K562 (cell line): ENCODE measurements at regions not wholly inside any gene's neighbourhood (a gene's known extent, or its start where the extent isn't known, plus 50 kb on each side); places are given as distances from the start of the nearest gene placed in this dataset.

Experiments
- ATAC-seq: fragments of 200-7000 bp; cut with Tn5 transposase; 3 replicates; pipeline ENCODE4 v1.9.1; 2020; ENCODE audit warnings: moderate library complexity
- BruUV-seq: library from RNA; stranded (reverse); fragments of 400-500 nt; replicated peaks from 2 replicates; lab custom pipeline; 2021; lab: Mats Ljungman, UMichigan
- CTCF ChIA-PET: fragments of 300-600 bp; formaldehyde crosslinking; extraction: SDS; loops from one replicate; lab custom pipeline; 2021; ENCODE audit warnings: low intra/inter-chr PET ratio; lab: Yijun Ruan, JAX
- POLR2A ChIA-PET: fragments of 300-600, 350-650 bp; sonication (Branson Sonifier 250); formaldehyde crosslinking; extraction: SDS; loops from one replicate; lab custom pipeline; 2021; ENCODE audit warnings: antibody characterized with exemption, inconsistent platforms; lab: Yijun Ruan, JAX
- DNase-seq, 4 experiments: peaks; one replicate each; pipeline versions ENCODE4 v3.0.0 to v3.0.0-alpha.2; 2011 to 2018; ENCODE audit warnings: low spot score in 3 of 4, mixed read lengths in 3 of 4; ENCODE audit errors: extremely low read depth in 1 of 4
- FAIRE-seq: peaks from 2 replicates; lab custom pipeline; 2011; peaks lifted over from hg19 to GRCh38; lab: Jason Lieb, UNC
- H2AFZ ChIP-seq: 2 replicates; pipeline ENCODE4 v1.6.0; 2011; ENCODE audit warnings: low read depth, low read length, control low read depth, inconsistent platforms
- H3K27ac ChIP-seq: fragments of 200-600 bp; 3 replicates; pipeline ENCODE4 v1.8.0; 2011; ENCODE audit warnings: low read depth, mild to moderate bottlenecking, control low read depth, inconsistent platforms, low read length, moderate library complexity, mixed read lengths; ENCODE audit errors: extremely low read depth
- H3K27me3 ChIP-seq, 2 experiments: fragments of 300-600 bp in 1 of 2; 2 replicates in 1 of 2; 3 replicates in 1 of 2; pipeline versions ENCODE4 v1.6.0 to v1.8.0; 2011; ENCODE audit warnings: inconsistent platforms in 2 of 2, low read length in 2 of 2, mild to moderate bottlenecking in 1 of 2, mixed read lengths in 1 of 2, moderate library complexity in 1 of 2; ENCODE audit not compliant: control insufficient read depth in 2 of 2, insufficient read depth in 2 of 2
- H3K36me3 ChIP-seq: fragments of 300-600 bp; 3 replicates; pipeline ENCODE4 v1.8.0; 2011; ENCODE audit warnings: mild to moderate bottlenecking, low read length, inconsistent platforms; ENCODE audit not compliant: control insufficient read depth, insufficient read depth
- H3K4me1 ChIP-seq, 2 experiments: fragments of 200-600 bp in 1 of 2; replicated peaks in 1 of 2; 2 replicates in 1 of 2; 3 replicates in 1 of 2; pipeline versions ENCODE4 v1.5.1 to v1.8.0; 2011; ENCODE audit warnings: inconsistent platforms in 2 of 2, low read length in 2 of 2, mild to moderate bottlenecking in 1 of 2, mixed read lengths in 1 of 2, moderate library complexity in 1 of 2; ENCODE audit not compliant: control insufficient read depth in 2 of 2, insufficient read depth in 2 of 2
- H3K4me2 ChIP-seq: 2 replicates; pipeline ENCODE4 v1.6.1; 2011; ENCODE audit warnings: low read length, control low read depth, inconsistent platforms, mixed read lengths; ENCODE audit not compliant: insufficient read depth
- H3K4me3 ChIP-seq: fragments of 200-600 bp; sonication (generic), shearing (Covaris generic); 2 replicates; pipeline ENCODE4 v1.5.1; 2016; ENCODE audit warnings: control low read depth, inconsistent platforms
- H3K79me2 ChIP-seq: fragments of 200-600 bp; 3 replicates; pipeline ENCODE4 v1.8.0; 2011; ENCODE audit warnings: low read length, inconsistent platforms; ENCODE audit not compliant: control insufficient read depth, insufficient read depth
- H3K9ac ChIP-seq, 2 experiments: 2 replicates each; pipeline versions ENCODE4 v1.6.0 to v1.6.1; 2011; ENCODE audit warnings: low read depth in 2 of 2, low read length in 2 of 2, control low read depth in 1 of 2, inconsistent platforms in 1 of 2, mild to moderate bottlenecking in 1 of 2, mixed read lengths in 1 of 2; ENCODE audit not compliant: insufficient read depth in 1 of 2
- H3K9me1 ChIP-seq: one replicate; pipeline ENCODE4 v1.6.0; 2011; ENCODE audit warnings: inconsistent platforms, mild to moderate bottlenecking, low read length, moderate library complexity; ENCODE audit not compliant: control insufficient read depth, insufficient read depth
- H3K9me3 ChIP-seq: replicated peaks from 2 replicates; pipeline ENCODE4 v1.5.1; 2011; ENCODE audit warnings: low read depth, low read length, inconsistent platforms; ENCODE audit not compliant: control insufficient read depth, insufficient read depth
- H4K20me1 ChIP-seq: replicated peaks from 2 replicates; pipeline ENCODE4 v1.6.1; 2011; ENCODE audit warnings: low read length, inconsistent platforms, mixed read lengths; ENCODE audit not compliant: control insufficient read depth, insufficient read depth
- BHLHE40 ChIP-seq: IDR thresholded peaks from 2 replicates; pipeline ENCODE4 v1.6.1; 2011; ENCODE audit warnings: low read length, improper control_type of control experiment
- CCAR2 ChIP-seq: fragments of 200-400 bp; formaldehyde crosslinking; IDR thresholded peaks from 2 replicates; pipeline ENCODE4 v1.6.1; 2017; ENCODE audit warnings: mild to moderate bottlenecking, low read depth, low read length
- FIP1L1 ChIP-seq: fragments of 200-400 bp; formaldehyde crosslinking; IDR thresholded peaks from 2 replicates; pipeline ENCODE4 v1.6.1; 2018; ENCODE audit warnings: mild to moderate bottlenecking, low read depth, low read length; ENCODE audit not compliant: poor library complexity, severe bottlenecking
- FOS ChIP-seq: IDR thresholded peaks from 3 replicates; pipeline ENCODE4 v1.6.1; 2011; ENCODE audit not compliant: insufficient read length; ENCODE audit errors: extremely low read depth
- GTF2F1 ChIP-seq: IDR thresholded peaks from 2 replicates; pipeline ENCODE4 v1.6.1; 2011; ENCODE audit warnings: low read depth, low read length, improper control_type of control experiment
- HCFC1 ChIP-seq: IDR thresholded peaks from 2 replicates; pipeline ENCODE4 v1.6.1; 2012; ENCODE audit warnings: low read depth, low read length, improper control_type of control experiment
- RFX7 ChIP-seq: fragments of 250-450 bp; sonication (Bioruptor Pico); IDR thresholded peaks from 2 replicates; pipeline ENCODE4 v1.5.1; 2021; ENCODE audit warnings: mild to moderate bottlenecking
- RNF2 ChIP-seq: sonication (generic); IDR thresholded peaks from 2 replicates; pipeline ENCODE4 v1.6.1; 2016
- ZNF785 ChIP-seq: fragments of 250-450 bp; sonication (Bioruptor Pico); IDR thresholded peaks from 2 replicates; pipeline ENCODE4 v1.4.0; 2020; ENCODE audit warnings: mild to moderate bottlenecking
- WGBS: fragments of 100-300 bp; shearing (Covaris generic); methylation state at CpG from one replicate; pipeline ENCODE4 v1.1.6; 2016; ENCODE audit warnings: low coverage, mixed read lengths; ENCODE audit not compliant: insufficient coverage; ENCODE audit errors: missing lambda C conversion rate; 5-methylcytosine and 5-hydroxymethylcytosine counted together
- in situ Hi-C: fragments of 300-500 bp; cut with MboI; formaldehyde crosslinking; loops from 4 replicates; pipeline ENCODE4 v1.15.0; 2018; ENCODE audit warnings: inconsistent platforms, mixed read lengths
- intact Hi-C: fragments of 100-400 bp; cut with micrococcal nuclease; formaldehyde crosslinking; loops from 2 replicates; pipeline ENCODE4 v1.14.2; 2022
- TF ChIP-seq, protein P1 (sequence below): fragments of 450-650 bp; IDR thresholded peaks from 2 replicates; pipeline ENCODE4 v1.6.1; 2016; ENCODE audit warnings: mild to moderate bottlenecking
- TF ChIP-seq, protein P2 (sequence below): fragments of 250-450 bp; sonication (Bioruptor Pico); IDR thresholded peaks from 2 replicates; pipeline ENCODE4 v1.5.0; 2020; ENCODE audit warnings: mild to moderate bottlenecking, borderline replicate concordance
- TF ChIP-seq, protein P3 (sequence below), 2 experiments: fragments of 250-450 bp in 1 of 2; fragments of 450-650 bp in 1 of 2; sonication (Bioruptor Pico) in 1 of 2; IDR thresholded peaks; 2 replicates each; pipeline versions ENCODE4 v1.6.1 to v1.8.0; 2016 to 2021; ENCODE audit warnings: mild to moderate bottlenecking in 2 of 2, moderate library complexity in 2 of 2, missing compliant biosample characterization in 1 of 2, missing genetic modification characterization in 1 of 2

DNA sequence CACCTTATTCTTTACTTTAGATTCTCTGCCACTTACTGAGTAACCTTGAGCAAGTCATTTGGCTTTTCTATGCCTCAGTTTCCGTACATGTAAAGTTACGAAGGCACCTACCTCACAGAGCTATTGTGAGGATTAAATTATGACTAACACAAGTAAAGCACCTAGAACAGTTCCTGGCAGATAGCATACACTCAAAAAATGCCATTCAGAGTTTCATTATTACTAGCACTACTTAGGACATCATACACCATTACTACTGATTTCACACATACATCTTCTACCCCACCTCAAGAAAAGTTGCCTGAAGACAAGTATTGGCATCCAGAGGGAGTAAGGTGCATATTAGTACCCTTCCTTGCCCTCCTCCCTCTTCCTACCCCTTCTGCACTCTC is 107.8 kb downstream of the OGFRL1 start:
- no peaks in the 10 kb centered on the region for H3K4me1 ChIP-seq
- ATAC-seq (no peak), DNase-seq (no peak)
- H3K9me1 ChIP-seq = no peaks in the 10 kb centered on the region
- no TSS peak for BruUV-seq
- no peaks in the 10 kb centered on the region for H3K79me2 ChIP-seq
- no peak overlapping the region for H3K4me2 ChIP-seq
- no peaks in the 10 kb centered on the region for H4K20me1 ChIP-seq
- no peaks in the 10 kb centered on the region for H3K36me3 ChIP-seq
- H3K4me3 ChIP-seq = no peak overlapping the region
- WGBS = 10% methylated on average over 2 of the region's 2 CpGs
- H3K9ac ChIP-seq = no peak overlapping the region
- H3K27ac ChIP-seq = no peak overlapping the region
- TF ChIP-seq FIP1L1 (no peak), RFX7 (CRISPR knock-in tag) (no peak), CCAR2 (no peak), GTF2F1 (no peak), HCFC1 (no peak), ZNF785 (CRISPR knock-in tag) (no peak), FOS (no peak), RNF2 (no peak), BHLHE40 (no peak)
- TF ChIP-seq, protein P1, sequence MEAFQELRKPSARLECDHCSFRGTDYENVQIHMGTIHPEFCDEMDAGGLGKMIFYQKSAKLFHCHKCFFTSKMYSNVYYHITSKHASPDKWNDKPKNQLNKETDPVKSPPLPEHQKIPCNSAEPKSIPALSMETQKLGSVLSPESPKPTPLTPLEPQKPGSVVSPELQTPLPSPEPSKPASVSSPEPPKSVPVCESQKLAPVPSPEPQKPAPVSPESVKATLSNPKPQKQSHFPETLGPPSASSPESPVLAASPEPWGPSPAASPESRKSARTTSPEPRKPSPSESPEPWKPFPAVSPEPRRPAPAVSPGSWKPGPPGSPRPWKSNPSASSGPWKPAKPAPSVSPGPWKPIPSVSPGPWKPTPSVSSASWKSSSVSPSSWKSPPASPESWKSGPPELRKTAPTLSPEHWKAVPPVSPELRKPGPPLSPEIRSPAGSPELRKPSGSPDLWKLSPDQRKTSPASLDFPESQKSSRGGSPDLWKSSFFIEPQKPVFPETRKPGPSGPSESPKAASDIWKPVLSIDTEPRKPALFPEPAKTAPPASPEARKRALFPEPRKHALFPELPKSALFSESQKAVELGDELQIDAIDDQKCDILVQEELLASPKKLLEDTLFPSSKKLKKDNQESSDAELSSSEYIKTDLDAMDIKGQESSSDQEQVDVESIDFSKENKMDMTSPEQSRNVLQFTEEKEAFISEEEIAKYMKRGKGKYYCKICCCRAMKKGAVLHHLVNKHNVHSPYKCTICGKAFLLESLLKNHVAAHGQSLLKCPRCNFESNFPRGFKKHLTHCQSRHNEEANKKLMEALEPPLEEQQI = no peak
- TF ChIP-seq, protein P2, sequence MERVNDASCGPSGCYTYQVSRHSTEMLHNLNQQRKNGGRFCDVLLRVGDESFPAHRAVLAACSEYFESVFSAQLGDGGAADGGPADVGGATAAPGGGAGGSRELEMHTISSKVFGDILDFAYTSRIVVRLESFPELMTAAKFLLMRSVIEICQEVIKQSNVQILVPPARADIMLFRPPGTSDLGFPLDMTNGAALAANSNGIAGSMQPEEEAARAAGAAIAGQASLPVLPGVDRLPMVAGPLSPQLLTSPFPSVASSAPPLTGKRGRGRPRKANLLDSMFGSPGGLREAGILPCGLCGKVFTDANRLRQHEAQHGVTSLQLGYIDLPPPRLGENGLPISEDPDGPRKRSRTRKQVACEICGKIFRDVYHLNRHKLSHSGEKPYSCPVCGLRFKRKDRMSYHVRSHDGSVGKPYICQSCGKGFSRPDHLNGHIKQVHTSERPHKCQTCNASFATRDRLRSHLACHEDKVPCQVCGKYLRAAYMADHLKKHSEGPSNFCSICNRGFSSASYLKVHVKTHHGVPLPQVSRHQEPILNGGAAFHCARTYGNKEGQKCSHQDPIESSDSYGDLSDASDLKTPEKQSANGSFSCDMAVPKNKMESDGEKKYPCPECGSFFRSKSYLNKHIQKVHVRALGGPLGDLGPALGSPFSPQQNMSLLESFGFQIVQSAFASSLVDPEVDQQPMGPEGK (CRISPR knock-in tag) = no peak
- TF ChIP-seq, protein P3, sequence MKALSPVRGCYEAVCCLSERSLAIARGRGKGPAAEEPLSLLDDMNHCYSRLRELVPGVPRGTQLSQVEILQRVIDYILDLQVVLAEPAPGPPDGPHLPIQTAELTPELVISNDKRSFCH (CRISPR knock-in tag; IDR thresholded peaks at IDR 0.05) = no peak
- TF ChIP-seq, protein P3 (tag; IDR thresholded peaks at IDR 0.05) = no peak
- TF ChIP-seq, all 486 proteins: peak for 0
- ChIA-PET POLR2A (interaction anchor here (0.9 kb wide), 1 partner anchor 145 kb away, joined by 3 read pairs; no protein-coding TSS in a partner anchor), CTCF (no interaction called here)
- in situ Hi-C loops = no loop called here
- Histone ChIP-seq H3K9me3 (no peaks in the 10 kb centered on the region), H3K27me3 (no peaks in the 10 kb centered on the region), H2AFZ (no peak overlapping the region)
- no peak for FAIRE-seq
- intact Hi-C loops = no loop called here
